ENCODE measurements at regions not wholly inside any gene's neighbourhood (a gene's known extent, or its start where the extent isn't known, plus 50 kb on each side); places are given as distances from the start of the nearest gene placed in this dataset.

GRCh38 chr14:87687420-87687819, 305.6 kb downstream of the GALC start:
- H3K9me3 ChIP-seq (ENCODE audit: insufficient read depth, low read length, severe bottlenecking), result no peaks in the 10 kb centered on the region
- no peaks in the 10 kb centered on the region for H3K27me3 ChIP-seq (ENCODE audit: insufficient read depth, low read length, poor library complexity)
- no peak overlapping the region for H3K27ac ChIP-seq (ENCODE audit: low read length)
- H4K20me1 ChIP-seq (ENCODE audit: insufficient read depth, low read length), result no peaks in the 10 kb centered on the region
- no peak overlapping the region for H3K4me2 ChIP-seq (ENCODE audit: insufficient read depth, low read length)
- no peaks in the 10 kb centered on the region for H3K36me3 ChIP-seq (ENCODE audit: insufficient read depth, low read length)
- DNase-seq (no peak), ATAC-seq (ENCODE audit: insufficient read depth, low read depth) (no peak)
- no peak overlapping the region for H3K9ac ChIP-seq (ENCODE audit: low read depth, low read length)
- H3K79me2 ChIP-seq (ENCODE audit: insufficient read depth, low read length), result no peaks in the 10 kb centered on the region
- no peak for TF ChIP-seq EZH2 (IDR thresholded peaks at IDR 0.05; ENCODE audit: borderline replicate concordance, low read depth, low read length, severe bottlenecking)
- TF ChIP-seq, protein P1, sequence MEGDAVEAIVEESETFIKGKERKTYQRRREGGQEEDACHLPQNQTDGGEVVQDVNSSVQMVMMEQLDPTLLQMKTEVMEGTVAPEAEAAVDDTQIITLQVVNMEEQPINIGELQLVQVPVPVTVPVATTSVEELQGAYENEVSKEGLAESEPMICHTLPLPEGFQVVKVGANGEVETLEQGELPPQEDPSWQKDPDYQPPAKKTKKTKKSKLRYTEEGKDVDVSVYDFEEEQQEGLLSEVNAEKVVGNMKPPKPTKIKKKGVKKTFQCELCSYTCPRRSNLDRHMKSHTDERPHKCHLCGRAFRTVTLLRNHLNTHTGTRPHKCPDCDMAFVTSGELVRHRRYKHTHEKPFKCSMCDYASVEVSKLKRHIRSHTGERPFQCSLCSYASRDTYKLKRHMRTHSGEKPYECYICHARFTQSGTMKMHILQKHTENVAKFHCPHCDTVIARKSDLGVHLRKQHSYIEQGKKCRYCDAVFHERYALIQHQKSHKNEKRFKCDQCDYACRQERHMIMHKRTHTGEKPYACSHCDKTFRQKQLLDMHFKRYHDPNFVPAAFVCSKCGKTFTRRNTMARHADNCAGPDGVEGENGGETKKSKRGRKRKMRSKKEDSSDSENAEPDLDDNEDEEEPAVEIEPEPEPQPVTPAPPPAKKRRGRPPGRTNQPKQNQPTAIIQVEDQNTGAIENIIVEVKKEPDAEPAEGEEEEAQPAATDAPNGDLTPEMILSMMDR (IDR thresholded peaks at IDR 0.05; ENCODE audit: borderline replicate concordance, extremely low read depth, low read length, poor library complexity, severe bottlenecking), result no peak
- no peaks in the 10 kb centered on the region for H3K4me1 ChIP-seq (ENCODE audit: insufficient read depth, low read length)
- H2AFZ ChIP-seq (ENCODE audit: low read depth, low read length), result no peak overlapping the region
- no peak overlapping the region for H3K4me3 ChIP-seq (ENCODE audit: low read depth in 1 of 2, low read length in 2 of 2)

GRCh38 chr14:87686746-87687145, 306.2 kb downstream of the GALC start:
- no peak overlapping the region for H3K4me3 ChIP-seq (ENCODE audit: low read depth in 1 of 2, low read length in 2 of 2)
- H2AFZ ChIP-seq (ENCODE audit: low read depth, low read length), result no peak overlapping the region
- no peaks in the 10 kb centered on the region for H3K36me3 ChIP-seq (ENCODE audit: insufficient read depth, low read length)
- H3K27me3 ChIP-seq (ENCODE audit: insufficient read depth, low read length, poor library complexity), result no peaks in the 10 kb centered on the region
- H4K20me1 ChIP-seq (ENCODE audit: insufficient read depth, low read length), result no peaks in the 10 kb centered on the region
- H3K27ac ChIP-seq (ENCODE audit: low read length), result no peak overlapping the region
- DNase-seq (no peak), ATAC-seq (ENCODE audit: insufficient read depth, low read depth) (no peak)
- no peaks in the 10 kb centered on the region for H3K9me3 ChIP-seq (ENCODE audit: insufficient read depth, low read length, severe bottlenecking)
- TF ChIP-seq, protein P1 (IDR thresholded peaks at IDR 0.05; ENCODE audit: borderline replicate concordance, extremely low read depth, low read length, poor library complexity, severe bottlenecking), result no peak
- no peak for TF ChIP-seq EZH2 (IDR thresholded peaks at IDR 0.05; ENCODE audit: borderline replicate concordance, low read depth, low read length, severe bottlenecking)
- H3K79me2 ChIP-seq (ENCODE audit: insufficient read depth, low read length), result no peaks in the 10 kb centered on the region
- H3K9ac ChIP-seq (ENCODE audit: low read depth, low read length), result no peak overlapping the region
- no peak overlapping the region for H3K4me2 ChIP-seq (ENCODE audit: insufficient read depth, low read length)
- no peaks in the 10 kb centered on the region for H3K4me1 ChIP-seq (ENCODE audit: insufficient read depth, low read length)

DNA sequence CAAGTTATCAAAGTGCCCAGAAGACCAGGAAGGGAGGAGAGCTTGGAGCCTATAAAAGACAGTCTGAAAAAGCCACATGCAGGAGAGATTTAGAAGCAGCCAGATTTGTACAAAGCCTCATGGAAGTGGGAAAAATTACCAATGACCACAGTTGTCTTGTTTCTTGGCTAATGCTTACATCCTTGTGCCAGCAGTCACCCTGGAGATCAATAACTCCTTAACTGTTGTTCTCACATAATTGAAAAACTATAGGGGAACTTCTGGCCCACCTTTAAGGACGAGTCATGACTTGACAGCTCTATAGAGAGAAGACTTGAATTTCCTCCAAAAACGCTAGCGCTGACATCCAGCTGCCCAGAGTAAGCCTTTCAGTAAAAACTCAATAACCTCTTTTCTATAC, 313.1 kb downstream of the GALC start:
- ATAC-seq (ENCODE audit: insufficient read depth, low read depth) (no peak), DNase-seq (no peak)
- Histone ChIP-seq H3K4me1 (ENCODE audit: insufficient read depth, low read length) (no peaks in the 10 kb centered on the region), H3K9me3 (ENCODE audit: insufficient read depth, low read length, severe bottlenecking) (no peaks in the 10 kb centered on the region), H3K27ac (ENCODE audit: low read length) (no peak overlapping the region), H3K9ac (ENCODE audit: low read depth, low read length) (no peak overlapping the region), H2AFZ (ENCODE audit: low read depth, low read length) (no peak overlapping the region), H3K79me2 (ENCODE audit: insufficient read depth, low read length) (no peaks in the 10 kb centered on the region), H3K36me3 (ENCODE audit: insufficient read depth, low read length) (no peaks in the 10 kb centered on the region), H3K4me3 (ENCODE audit: low read depth in 1 of 2, low read length in 2 of 2) (no peak overlapping the region), H3K4me2 (ENCODE audit: insufficient read depth, low read length) (no peak overlapping the region), H3K27me3 (ENCODE audit: insufficient read depth, low read length, poor library complexity) (peaks cover 2% of the 10 kb centered on the region), H4K20me1 (ENCODE audit: insufficient read depth, low read length) (no peaks in the 10 kb centered on the region)
- TF ChIP-seq EZH2 (IDR thresholded peaks at IDR 0.05; ENCODE audit: borderline replicate concordance, low read depth, low read length, severe bottlenecking), result no peak
- TF ChIP-seq, protein P1 (IDR thresholded peaks at IDR 0.05; ENCODE audit: borderline replicate concordance, extremely low read depth, low read length, poor library complexity, severe bottlenecking), result no peak

DNA sequence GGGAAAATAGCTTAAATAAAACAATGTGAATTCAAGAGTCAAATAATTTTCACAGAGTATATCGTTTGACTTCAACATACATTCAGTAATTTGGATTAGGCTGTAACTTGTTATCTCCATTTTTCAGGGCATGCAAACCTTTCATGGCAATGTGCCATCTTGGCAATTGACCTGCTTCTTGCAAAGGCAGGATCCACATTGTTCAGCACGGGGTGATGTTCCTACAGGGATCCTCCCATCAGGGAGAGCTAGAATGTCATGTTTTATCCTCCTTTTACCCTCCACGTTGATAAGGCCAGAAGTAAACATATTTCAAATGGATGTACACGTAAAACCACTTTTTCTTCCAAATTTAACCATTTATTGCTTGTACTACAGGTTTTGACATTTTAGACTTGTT, 314.4 kb downstream of the GALC start:
- H3K4me2 ChIP-seq (ENCODE audit: insufficient read depth, low read length), result no peak overlapping the region
- H3K79me2 ChIP-seq (ENCODE audit: insufficient read depth, low read length), result no peaks in the 10 kb centered on the region
- H3K9me3 ChIP-seq (ENCODE audit: insufficient read depth, low read length, severe bottlenecking), result no peaks in the 10 kb centered on the region
- no peak overlapping the region for H3K27ac ChIP-seq (ENCODE audit: low read length)
- peaks cover 2% of the 10 kb centered on the region for H3K27me3 ChIP-seq (ENCODE audit: insufficient read depth, low read length, poor library complexity)
- no peak for DNase-seq
- H4K20me1 ChIP-seq (ENCODE audit: insufficient read depth, low read length), result no peaks in the 10 kb centered on the region
- no peaks in the 10 kb centered on the region for H3K4me1 ChIP-seq (ENCODE audit: insufficient read depth, low read length)
- ATAC-seq (ENCODE audit: insufficient read depth, low read depth), result no peak
- TF ChIP-seq, protein P1 (IDR thresholded peaks at IDR 0.05; ENCODE audit: borderline replicate concordance, extremely low read depth, low read length, poor library complexity, severe bottlenecking), result no peak
- TF ChIP-seq EZH2 (IDR thresholded peaks at IDR 0.05; ENCODE audit: borderline replicate concordance, low read depth, low read length, severe bottlenecking), result no peak
- no peak overlapping the region for H3K4me3 ChIP-seq (ENCODE audit: low read depth in 1 of 2, low read length in 2 of 2)
- no peaks in the 10 kb centered on the region for H3K36me3 ChIP-seq (ENCODE audit: insufficient read depth, low read length)
- no peak overlapping the region for H2AFZ ChIP-seq (ENCODE audit: low read depth, low read length)
- no peak overlapping the region for H3K9ac ChIP-seq (ENCODE audit: low read depth, low read length)
